Cardiac septum (tissue), 1 donor: ENCODE measurements at regions not wholly inside any gene's neighbourhood (a gene's known extent, or its start where the extent isn't known, plus 50 kb on each side); places are given as distances from the start of the nearest gene placed in this dataset.

Source experiments
- DNase-seq: peaks from one replicate; pipeline ENCODE4 v3.0.0-alpha.2; 2020; ENCODE audit warnings: low spot score
- intact Hi-C: fragments of 100-400 bp; cut with DNase I; formaldehyde crosslinking; loops from one replicate; pipeline ENCODE4 v1.14.0; 2022
- donor health status: DM: no; HTN: no; CAD: no.

GRCh38 chr5:148912146-148912545 is 85.7 kb downstream of the ADRB2 start:
- no peak for DNase-seq
- intact Hi-C loops: no loop called here

GRCh38 chr5:148912714-148913398 is 86.4 kb downstream of the ADRB2 start:
- no peak for DNase-seq
- intact Hi-C loops: no loop called here

GRCh38 chr5:148913493-148913892 is 87.1 kb downstream of the ADRB2 start:
- no peak for DNase-seq
- intact Hi-C loops: no loop called here

GRCh38 chr5:148913985-148914431 is 87.6 kb downstream of the ADRB2 start:
- DNase-seq: no peak
- intact Hi-C loops: no loop called here

- no peak for DNase-seq
- intact Hi-C loops: no loop called here
Observed at GRCh38 chr5:148915224-148915817, 88.9 kb downstream of the ADRB2 start.

- intact Hi-C loops: no loop called here
- no peak for DNase-seq
Observed at GRCh38 chr5:148920646-148921288, 94.4 kb downstream of the ADRB2 start.

GRCh38 chr5:148921350-148921749 is 94.9 kb downstream of the ADRB2 start:
- intact Hi-C loops: no loop called here
- DNase-seq: no peak

GRCh38 chr5:148922606-148923005 is 96.2 kb downstream of the ADRB2 start:
- no peak for DNase-seq
- intact Hi-C loops: no loop called here

GRCh38 chr5:148923023-148923422 is 96.6 kb downstream of the ADRB2 start:
- intact Hi-C loops: no loop called here
- no peak for DNase-seq

GRCh38 chr5:148924817-148925216 is 98.4 kb downstream of the ADRB2 start:
- DNase-seq: no peak
- intact Hi-C loops: no loop called here

- intact Hi-C loops: no loop called here
- DNase-seq: no peak
Observed at GRCh38 chr5:148926207-148926606, 99.8 kb downstream of the ADRB2 start.

GRCh38 chr5:148927307-148927946 is 101.0 kb downstream of the ADRB2 start:
- intact Hi-C loops: no loop called here
- DNase-seq: no peak

- DNase-seq: no peak
- intact Hi-C loops: no loop called here
Observed at GRCh38 chr5:148928141-148928540, 101.7 kb downstream of the ADRB2 start.

GRCh38 chr5:148931453-148932057 is 105.1 kb downstream of the ADRB2 start:
- DNase-seq: no peak
- intact Hi-C loops: no loop called here

GRCh38 chr5:148932355-148932935 is 106.0 kb downstream of the ADRB2 start:
- intact Hi-C loops: no loop called here

GRCh38 chr5:148933903-148934432 is 107.6 kb downstream of the ADRB2 start:
- intact Hi-C loops: no loop called here
- no peak for DNase-seq

More at GRCh38 chr5:148932355-148932935, 106.0 kb downstream of the ADRB2 start:
- DNase-seq: no peak

GRCh38 chr5:148934895-148935400 is 108.5 kb downstream of the ADRB2 start:
- no peak for DNase-seq
- intact Hi-C loops: no loop called here

- intact Hi-C loops: no loop called here
Observed at GRCh38 chr5:148937239-148937638, 110.8 kb downstream of the ADRB2 start.

GRCh38 chr5:148937830-148938521 is 111.6 kb downstream of the ADRB2 start:
- DNase-seq: no peak
- intact Hi-C loops: no loop called here

More at GRCh38 chr5:148937239-148937638, 110.8 kb downstream of the ADRB2 start:
- no peak for DNase-seq
